ENCODE measurements at regions not wholly inside any gene's neighbourhood (a gene's known extent, or its start where the extent isn't known, plus 50 kb on each side); places are given as distances from the start of the nearest gene placed in this dataset.

- H3K9me3 Mint-ChIP-seq, result no peaks in the 10 kb centered on the region
- no peaks in the 10 kb centered on the region for H3K27me3 Mint-ChIP-seq
- H3K4me3 Mint-ChIP-seq, result no peak overlapping the region
- no peaks in the 10 kb centered on the region for H3K36me3 Mint-ChIP-seq (ENCODE audit: low read depth)
- H3K4me1 Mint-ChIP-seq, result peaks cover 10% of the 10 kb centered on the region
- intact Hi-C loops (cut with micrococcal nuclease), result loop anchor here (5.0 kb wide), 1 partner anchor 41 kb away; no protein-coding TSS in a partner anchor
- DNase-seq (no peak), ATAC-seq (ENCODE audit: low read depth) (no peak)
- no peak overlapping the region for H3K27ac Mint-ChIP-seq
- POLR2A ChIA-PET, result interaction anchor here (1.0 kb wide), 1 partner anchor 69 kb away, joined by 3 read pairs; no protein-coding TSS in a partner anchor
- CTCF ChIA-PET, result no interaction called here
- no peak for TF ChIP-seq CTCF (IDR thresholded peaks at IDR 0.05)
Observed at GRCh38 chr11:86136538-86136937, 67.7 kb upstream of the PICALM start.

- ChIA-PET CTCF (no interaction called here), POLR2A (no interaction called here)
- Mint-ChIP-seq H3K36me3 (ENCODE audit: low read depth) (no peaks in the 10 kb centered on the region), H3K4me1 (peaks cover 13% of the 10 kb centered on the region), H3K27ac (no peak overlapping the region), H3K4me3 (no peak overlapping the region), H3K9me3 (no peaks in the 10 kb centered on the region), H3K27me3 (no peaks in the 10 kb centered on the region)
- intact Hi-C loops (cut with micrococcal nuclease), result loop anchor here (5.0 kb wide), 1 partner anchor 42 kb away; no protein-coding TSS in a partner anchor
- no peak for TF ChIP-seq CTCF (IDR thresholded peaks at IDR 0.05)
- DNase-seq (no peak), ATAC-seq (ENCODE audit: low read depth) (no peak)
Observed at GRCh38 chr11:86135319-86135714, 66.4 kb upstream of the PICALM start.

- H3K4me1 Mint-ChIP-seq, result peaks cover 17% of the 10 kb centered on the region
- intact Hi-C loops (cut with micrococcal nuclease), result loop anchor here (5.0 kb wide), 1 partner anchor 43 kb away; no protein-coding TSS in a partner anchor
- no peak overlapping the region for H3K27ac Mint-ChIP-seq
- DNase-seq, result no peak
- H3K27me3 Mint-ChIP-seq, result no peaks in the 10 kb centered on the region
- no peaks in the 10 kb centered on the region for H3K9me3 Mint-ChIP-seq
- H3K36me3 Mint-ChIP-seq (ENCODE audit: low read depth), result no peaks in the 10 kb centered on the region
- no peak for TF ChIP-seq CTCF (IDR thresholded peaks at IDR 0.05)
- CTCF ChIA-PET, result no interaction called here
- POLR2A ChIA-PET, result no interaction called here
- no peak overlapping the region for H3K4me3 Mint-ChIP-seq
- ATAC-seq (ENCODE audit: low read depth), result no peak
Observed at GRCh38 chr11:86134580-86135318, 65.9 kb upstream of the PICALM start.

- Mint-ChIP-seq H3K4me3 (no peak overlapping the region), H3K27me3 (no peaks in the 10 kb centered on the region), H3K9me3 (no peaks in the 10 kb centered on the region), H3K27ac (no peak overlapping the region), H3K4me1 (peaks cover 9% of the 10 kb centered on the region), H3K36me3 (ENCODE audit: low read depth) (no peaks in the 10 kb centered on the region)
- intact Hi-C loops (cut with micrococcal nuclease), result loop anchor here (2.0 kb wide), 1 partner anchor 16 kb away; no protein-coding TSS in a partner anchor
- no peak for TF ChIP-seq CTCF (IDR thresholded peaks at IDR 0.05)
- ChIA-PET CTCF (no interaction called here), POLR2A (interaction anchor here (0.8 to 1.4 kb wide), 2 partner anchors 9 to 70 kb away, joined by 3 to 5 read pairs; no protein-coding TSS in a partner anchor)
- DNase-seq (no peak), ATAC-seq (ENCODE audit: low read depth) (no peak)
Observed at GRCh38 chr11:86132667-86133249, 63.9 kb upstream of the PICALM start.

- CTCF ChIA-PET, result no interaction called here
- H3K27ac Mint-ChIP-seq, result peak overlapping the region; percentile 31
- ATAC-seq (ENCODE audit: low read depth) (peak; percentile 56), DNase-seq (no peak)
- POLR2A ChIA-PET, result no interaction called here
- intact Hi-C loops (cut with micrococcal nuclease), result no loop called here
- H3K4me3 Mint-ChIP-seq, result no peak overlapping the region
- peaks cover 9% of the 10 kb centered on the region for H3K4me1 Mint-ChIP-seq
- H3K36me3 Mint-ChIP-seq (ENCODE audit: low read depth), result no peaks in the 10 kb centered on the region
- no peaks in the 10 kb centered on the region for H3K27me3 Mint-ChIP-seq
- TF ChIP-seq CTCF (IDR thresholded peaks at IDR 0.05), result no peak
- H3K9me3 Mint-ChIP-seq, result no peaks in the 10 kb centered on the region
Observed at GRCh38 chr11:86129740-86130540, 61.1 kb upstream of the PICALM start.

Measured in activated B cell treated with CpG ODN at 0.5 μM for 24 hours (primary cell).